ENCODE measurements at regions not wholly inside any gene's neighbourhood (a gene's known extent, or its start where the extent isn't known, plus 50 kb on each side); places are given as distances from the start of the nearest gene placed in this dataset.
"Not testable (repeated sequence)": the region's sequence is repeated elsewhere in the genome, so short reads cannot be mapped to it uniquely, and the experiment has no call there.

DNA sequence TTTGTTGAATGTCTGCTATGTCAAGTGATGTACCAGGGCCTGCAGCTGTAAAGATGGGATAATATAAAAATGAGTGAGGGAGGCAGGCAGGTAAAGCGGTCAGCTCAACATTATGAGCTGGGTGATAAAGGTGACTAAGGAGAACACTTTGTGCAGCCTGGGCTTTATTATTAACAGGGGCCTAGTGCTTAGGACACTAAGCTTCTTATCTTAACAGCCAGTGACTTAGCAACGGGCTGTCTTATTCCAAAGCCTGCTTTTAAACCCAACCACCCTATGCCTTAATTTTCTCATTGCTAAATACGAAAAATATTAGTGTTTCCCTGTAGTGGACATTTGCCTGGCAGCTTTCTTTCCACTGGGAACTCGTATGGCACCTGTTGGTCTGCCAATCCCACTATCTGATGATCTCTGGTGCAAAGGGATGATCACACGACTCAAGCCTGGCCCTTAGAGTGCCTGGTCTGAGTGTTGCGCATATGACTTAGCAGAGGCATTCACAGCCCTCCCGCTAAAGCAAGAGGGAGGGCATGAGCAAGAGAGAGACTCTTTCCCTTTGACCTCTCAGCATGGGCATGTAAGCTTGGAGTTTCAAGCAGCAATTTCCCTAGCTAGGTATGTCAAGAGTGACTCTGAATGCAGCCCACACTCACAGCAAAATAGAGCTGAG is 98.6 kb upstream of the PAPPA2 start:
- TF ChIP-seq, protein P1, sequence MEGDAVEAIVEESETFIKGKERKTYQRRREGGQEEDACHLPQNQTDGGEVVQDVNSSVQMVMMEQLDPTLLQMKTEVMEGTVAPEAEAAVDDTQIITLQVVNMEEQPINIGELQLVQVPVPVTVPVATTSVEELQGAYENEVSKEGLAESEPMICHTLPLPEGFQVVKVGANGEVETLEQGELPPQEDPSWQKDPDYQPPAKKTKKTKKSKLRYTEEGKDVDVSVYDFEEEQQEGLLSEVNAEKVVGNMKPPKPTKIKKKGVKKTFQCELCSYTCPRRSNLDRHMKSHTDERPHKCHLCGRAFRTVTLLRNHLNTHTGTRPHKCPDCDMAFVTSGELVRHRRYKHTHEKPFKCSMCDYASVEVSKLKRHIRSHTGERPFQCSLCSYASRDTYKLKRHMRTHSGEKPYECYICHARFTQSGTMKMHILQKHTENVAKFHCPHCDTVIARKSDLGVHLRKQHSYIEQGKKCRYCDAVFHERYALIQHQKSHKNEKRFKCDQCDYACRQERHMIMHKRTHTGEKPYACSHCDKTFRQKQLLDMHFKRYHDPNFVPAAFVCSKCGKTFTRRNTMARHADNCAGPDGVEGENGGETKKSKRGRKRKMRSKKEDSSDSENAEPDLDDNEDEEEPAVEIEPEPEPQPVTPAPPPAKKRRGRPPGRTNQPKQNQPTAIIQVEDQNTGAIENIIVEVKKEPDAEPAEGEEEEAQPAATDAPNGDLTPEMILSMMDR (conservative IDR thresholded peaks at IDR 0.05; ENCODE audit: control insufficient read depth, insufficient read depth, low read depth, low read length), result no peak
- H3K4me3 ChIP-seq (ENCODE audit: control insufficient read depth, low read depth, low read length), result no peak overlapping the region
- no peak for DNase-seq (ENCODE audit: low read depth)

DNA sequence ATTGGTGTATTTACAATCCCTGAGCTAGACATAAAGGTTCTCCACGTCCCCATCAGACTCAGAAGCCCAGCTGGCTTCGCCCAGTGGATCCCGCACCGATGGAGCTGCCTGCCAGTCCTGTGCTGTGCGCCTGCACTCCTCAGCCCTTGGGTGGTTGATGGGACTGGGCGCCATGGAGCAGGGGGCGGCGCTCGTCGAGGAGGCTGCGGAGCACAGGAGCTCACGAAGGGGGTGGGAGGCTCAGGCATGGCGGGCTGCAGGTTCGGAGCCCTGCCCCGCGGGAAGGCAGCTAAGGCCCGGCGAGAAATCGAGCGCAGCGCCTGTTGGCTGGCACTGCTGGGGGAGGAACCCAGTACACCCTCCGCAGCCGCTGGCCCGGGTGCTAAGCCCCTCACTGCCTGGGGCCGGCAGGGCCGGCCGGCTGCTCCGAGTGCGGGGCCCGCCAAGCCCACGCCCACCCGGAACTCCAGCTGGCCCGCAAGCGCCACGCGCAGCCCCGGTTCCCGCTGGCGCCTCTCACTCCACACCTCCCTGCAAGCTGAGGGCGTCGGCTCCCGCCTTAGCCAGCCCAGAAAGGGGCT is 113.8 kb upstream of the PAPPA2 start:
- not testable (repeated sequence) for DNase-seq (ENCODE audit: low read depth)

DNA sequence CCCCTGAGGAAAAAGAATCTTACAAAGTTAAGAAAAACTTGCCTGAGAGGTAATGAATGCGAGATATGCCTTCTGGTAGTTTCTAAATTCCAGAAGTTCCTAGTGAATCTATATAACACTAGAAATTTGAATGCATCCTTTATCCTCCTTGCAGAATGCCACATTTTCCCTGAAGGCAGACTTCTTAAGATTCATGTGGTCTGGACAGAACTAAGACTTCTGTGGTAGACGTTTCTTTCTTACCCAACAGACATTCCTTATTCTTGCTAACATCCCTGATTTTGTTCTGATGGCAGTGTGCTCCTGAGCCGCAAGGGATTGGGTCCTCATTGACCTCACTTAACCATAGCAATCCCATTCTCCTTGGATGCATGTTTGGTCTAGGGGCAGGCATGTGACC is 121.3 kb upstream of the PAPPA2 start:
- DNase-seq (ENCODE audit: low read depth), result no peak

More for the DNA sequence above, 113.8 kb upstream of the PAPPA2 start:
- H3K4me3 ChIP-seq (ENCODE audit: control insufficient read depth, low read depth, low read length), result not testable (repeated sequence)

DNA sequence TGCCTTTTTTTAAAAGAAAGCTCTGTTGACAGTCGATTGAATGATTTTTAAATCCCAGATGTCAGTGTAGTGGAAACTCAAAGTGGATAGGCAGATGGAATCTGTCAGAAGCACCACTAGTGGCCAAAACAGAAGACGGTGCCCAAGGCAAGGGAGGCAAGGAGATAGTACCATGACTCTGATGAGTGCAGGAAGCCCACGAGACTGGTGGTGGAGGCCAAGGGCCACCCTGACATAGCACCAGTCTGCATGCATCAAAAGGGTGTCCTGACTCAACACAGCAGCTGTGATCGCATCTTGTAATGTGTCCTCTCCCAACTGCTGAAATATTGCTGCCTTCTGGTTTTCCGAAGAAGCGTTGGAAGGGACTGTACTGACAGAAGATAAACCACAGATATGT is 124.1 kb upstream of the PAPPA2 start:
- TF ChIP-seq, protein P1 (conservative IDR thresholded peaks at IDR 0.05; ENCODE audit: control insufficient read depth, insufficient read depth, low read depth, low read length), result no peak
- no peak overlapping the region for H3K4me3 ChIP-seq (ENCODE audit: control insufficient read depth, low read depth, low read length)
- DNase-seq (ENCODE audit: low read depth), result no peak

More for the DNA sequence above, 121.3 kb upstream of the PAPPA2 start:
- TF ChIP-seq, protein P1 (conservative IDR thresholded peaks at IDR 0.05; ENCODE audit: control insufficient read depth, insufficient read depth, low read depth, low read length), result no peak
- no peak overlapping the region for H3K4me3 ChIP-seq (ENCODE audit: control insufficient read depth, low read depth, low read length)

DNA sequence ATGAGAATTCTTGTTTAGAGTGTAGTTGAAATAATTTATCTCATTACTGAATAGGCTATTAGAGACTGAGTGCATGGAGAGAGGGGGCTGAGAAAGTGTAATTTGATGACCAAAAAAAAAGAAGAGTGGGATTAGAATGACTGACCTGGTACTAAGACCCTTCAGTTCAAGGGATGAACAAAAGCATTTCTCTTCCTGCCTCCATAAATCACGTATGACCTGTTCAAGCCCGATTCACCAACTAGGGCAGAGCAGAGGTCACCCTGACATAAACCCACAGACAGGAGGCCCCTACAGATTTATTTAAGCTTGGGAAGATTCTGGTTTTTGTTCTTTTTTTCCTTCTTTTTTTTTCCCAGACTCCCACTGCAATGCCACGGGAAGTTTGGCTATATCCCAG is 123.7 kb upstream of the COP1 start:
- no peak overlapping the region for H3K4me3 ChIP-seq (ENCODE audit: control insufficient read depth, low read depth, low read length)
- DNase-seq (ENCODE audit: low read depth), result no peak

DNA sequence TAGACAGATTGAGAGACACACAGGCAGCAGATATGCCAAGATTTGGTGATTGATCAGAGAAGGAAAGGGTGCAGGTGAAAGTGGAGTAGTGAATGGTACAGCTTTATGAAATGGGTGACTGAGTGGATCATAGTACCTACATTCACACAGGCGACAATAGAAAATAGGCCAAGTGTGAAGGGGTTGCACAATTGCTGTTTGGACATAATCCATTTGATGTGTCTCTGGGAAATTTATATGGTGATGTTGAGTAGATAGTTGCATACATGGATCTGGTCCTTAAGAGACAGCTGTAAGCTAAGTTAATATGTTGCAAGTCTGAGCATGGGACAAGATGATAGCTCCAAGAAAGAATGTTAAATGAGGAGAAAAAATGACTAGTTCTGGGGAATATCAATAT is 118.6 kb upstream of the COP1 start:
- TF ChIP-seq, protein P1 (conservative IDR thresholded peaks at IDR 0.05; ENCODE audit: control insufficient read depth, insufficient read depth, low read depth, low read length), result no peak
- no peak overlapping the region for H3K4me3 ChIP-seq (ENCODE audit: control insufficient read depth, low read depth, low read length)
- DNase-seq (ENCODE audit: low read depth), result no peak

More for the DNA sequence above, 123.7 kb upstream of the COP1 start:
- TF ChIP-seq, protein P1 (conservative IDR thresholded peaks at IDR 0.05; ENCODE audit: control insufficient read depth, insufficient read depth, low read depth, low read length), result no peak

DNA sequence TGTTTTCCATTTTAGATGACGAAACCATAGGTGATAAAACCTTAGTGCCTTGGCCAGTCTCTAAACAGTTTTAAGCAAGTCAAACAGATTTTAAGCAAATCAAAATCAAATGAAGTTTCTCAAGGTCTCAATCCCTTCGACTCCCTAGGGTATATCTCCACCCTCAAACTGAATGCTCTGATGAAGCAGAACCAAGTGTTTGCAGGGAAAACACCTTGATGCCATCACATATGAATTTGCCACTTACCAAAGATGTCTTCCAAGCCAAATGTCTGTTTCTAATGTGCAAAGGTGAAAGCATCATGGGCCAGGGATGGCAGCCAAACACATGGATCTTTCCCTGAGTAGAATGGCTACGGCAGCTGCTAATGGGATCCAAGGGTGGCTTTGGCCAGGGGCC is 116.4 kb upstream of the COP1 start:
- TF ChIP-seq, protein P1 (conservative IDR thresholded peaks at IDR 0.05; ENCODE audit: control insufficient read depth, insufficient read depth, low read depth, low read length), result no peak
- DNase-seq (ENCODE audit: low read depth), result no peak
- H3K4me3 ChIP-seq (ENCODE audit: control insufficient read depth, low read depth, low read length), result no peak overlapping the region
